ENCODE measurements at regions not wholly inside any gene's neighbourhood (a gene's known extent, or its start where the extent isn't known, plus 50 kb on each side); places are given as distances from the start of the nearest gene placed in this dataset.

DNA sequence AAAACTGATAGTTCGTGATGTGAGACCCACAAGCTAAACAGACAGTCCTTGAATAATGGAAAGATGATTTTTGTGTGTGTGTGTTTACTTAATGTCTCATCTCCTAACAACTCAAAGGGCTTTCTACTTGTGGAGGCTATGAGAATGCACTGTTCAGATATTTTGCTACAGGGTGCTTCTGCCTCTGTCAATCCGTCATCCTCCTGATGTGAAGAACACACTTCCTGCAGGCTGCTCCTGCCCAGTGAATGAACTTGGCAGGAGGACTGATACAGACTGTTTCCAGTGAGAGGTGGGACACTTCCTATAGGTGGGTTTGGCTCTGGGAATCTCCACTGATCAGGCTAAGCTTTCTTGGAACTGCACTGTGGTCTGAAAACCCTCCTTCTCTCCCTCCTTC, 168.4 kb upstream of the STARD13 start:
- DNase-seq (ENCODE audit: low read depth, low spot score), result no peak
- no peaks in the 10 kb centered on the region for H3K36me3 ChIP-seq (ENCODE audit: insufficient read depth, low read length)
- H3K9me3 ChIP-seq (ENCODE audit: low read depth, low read length), result no peaks in the 10 kb centered on the region; the same call in 1 of the 2 replicates
- TF ChIP-seq FOXP2 (optimal IDR thresholded peaks at IDR 0.05; ENCODE audit: control extremely low read depth, extremely low read length, insufficient read depth) (no peak), EZH2 (IDR thresholded peaks at IDR 0.05) (no peak), POLR2AphosphoS5 (IDR thresholded peaks at IDR 0.05; ENCODE audit: borderline replicate concordance, low read depth, low read length) (no peak)
- no peak overlapping the region for H3K27ac ChIP-seq
- H3K4me3 ChIP-seq, result no peak overlapping the region
- H3K9ac ChIP-seq (ENCODE audit: insufficient read length), result no peak overlapping the region

DNA sequence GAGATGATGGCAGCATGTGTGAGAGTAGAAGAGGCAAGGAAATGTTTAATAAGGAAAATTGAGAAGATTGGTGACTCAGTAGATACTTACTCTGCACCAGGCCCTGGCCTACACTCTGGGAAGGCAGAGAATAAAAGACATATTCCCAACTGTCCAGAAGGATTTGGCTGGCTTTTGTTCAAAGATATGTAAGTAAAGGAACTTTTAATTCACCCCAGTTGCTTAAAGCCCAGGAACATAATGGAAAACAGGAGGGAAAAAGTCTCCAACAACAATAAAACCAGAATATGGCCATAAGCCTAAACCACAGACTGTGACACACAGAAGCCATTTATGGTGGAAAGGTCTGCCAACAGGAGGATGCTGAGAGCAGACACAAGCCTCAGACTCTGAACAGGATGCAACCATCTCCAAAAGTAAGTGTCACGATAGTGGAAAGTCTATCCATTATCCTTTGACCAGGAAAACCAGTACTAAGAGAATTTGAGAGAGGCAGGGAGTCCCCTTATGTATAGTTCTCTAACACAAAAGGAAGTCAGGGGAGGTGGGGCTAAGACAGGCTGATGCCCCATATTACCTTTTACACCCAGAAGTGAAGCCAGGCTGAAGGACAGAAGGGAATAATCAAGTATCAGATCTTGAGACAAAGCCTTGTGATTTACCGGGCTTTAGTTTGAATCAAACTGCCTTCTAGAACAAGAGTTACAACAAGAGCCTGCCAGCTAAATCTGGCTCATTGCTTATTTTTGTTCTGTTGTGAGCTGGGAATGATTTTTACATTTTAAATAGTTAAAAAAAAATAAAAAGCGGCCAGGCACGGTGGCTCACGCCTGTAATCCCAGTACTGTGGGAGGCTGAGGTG, 169.5 kb upstream of the STARD13 start:
- Histone ChIP-seq H3K36me3 (ENCODE audit: insufficient read depth, low read length) (no peaks in the 10 kb centered on the region), H3K9ac (ENCODE audit: insufficient read length) (no peak overlapping the region), H3K4me3 (no peak overlapping the region), H3K9me3 (ENCODE audit: low read depth, low read length) (no peaks in the 10 kb centered on the region; the same call in 1 of the 2 replicates), H3K27ac (no peak overlapping the region)
- DNase-seq (ENCODE audit: low read depth, low spot score), result no peak
- TF ChIP-seq FOXP2 (optimal IDR thresholded peaks at IDR 0.05; ENCODE audit: control extremely low read depth, extremely low read length, insufficient read depth) (no peak), POLR2AphosphoS5 (IDR thresholded peaks at IDR 0.05; ENCODE audit: borderline replicate concordance, low read depth, low read length) (no peak), EZH2 (IDR thresholded peaks at IDR 0.05) (no peak)

DNA sequence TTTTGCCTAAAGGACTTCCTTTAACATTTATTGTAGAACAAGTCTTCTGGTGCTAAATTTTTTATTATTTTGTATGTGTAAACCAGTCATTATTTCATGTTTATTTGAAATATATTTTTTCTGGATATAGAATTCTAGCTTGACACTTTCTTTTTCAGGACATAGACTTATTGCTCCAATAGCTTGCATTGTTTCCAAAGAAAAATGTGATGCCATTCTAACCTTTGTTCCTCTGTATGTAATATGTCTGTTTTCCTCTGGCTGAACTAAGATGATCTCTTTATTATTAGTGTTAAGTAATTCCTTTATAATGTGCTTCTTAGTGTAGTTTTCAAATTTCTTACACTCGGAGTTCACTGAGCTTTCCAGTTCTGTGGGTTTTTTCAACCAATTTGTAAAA, 174.1 kb upstream of the STARD13 start:
- no peak overlapping the region for H3K27ac ChIP-seq
- no peak overlapping the region for H3K4me3 ChIP-seq
- H3K36me3 ChIP-seq (ENCODE audit: insufficient read depth, low read length), result no peaks in the 10 kb centered on the region
- H3K9me3 ChIP-seq (ENCODE audit: low read depth, low read length), result no peaks in the 10 kb centered on the region; the same call in 1 of the 2 replicates
- no peak for TF ChIP-seq POLR2AphosphoS5 (IDR thresholded peaks at IDR 0.05; ENCODE audit: borderline replicate concordance, low read depth, low read length)
- no peak for TF ChIP-seq EZH2 (IDR thresholded peaks at IDR 0.05)
- TF ChIP-seq FOXP2 (optimal IDR thresholded peaks at IDR 0.05; ENCODE audit: control extremely low read depth, extremely low read length, insufficient read depth), result no peak
- no peak overlapping the region for H3K9ac ChIP-seq (ENCODE audit: insufficient read length)
- DNase-seq (ENCODE audit: low read depth, low spot score), result no peak

DNA sequence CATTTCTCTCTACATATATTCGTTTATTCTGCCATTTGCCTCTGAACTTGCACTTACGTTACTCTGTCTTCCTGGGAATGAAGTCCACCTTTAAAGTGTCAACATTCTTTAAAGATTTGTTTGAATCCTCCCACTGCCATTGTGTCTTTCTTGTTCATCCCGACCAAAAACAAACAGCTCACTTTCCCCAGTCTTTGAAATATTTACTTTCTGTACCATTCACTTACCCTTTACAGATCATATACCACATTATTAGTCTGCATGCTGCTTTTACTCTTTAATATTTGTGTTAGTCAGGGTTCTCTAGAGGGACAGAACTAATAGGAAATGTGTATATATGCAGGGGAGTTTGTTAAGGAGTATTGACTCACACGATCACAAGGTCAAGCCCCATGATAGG, 176.6 kb upstream of the STARD13 start:
- H3K9me3 ChIP-seq (ENCODE audit: low read depth, low read length), result no peaks in the 10 kb centered on the region; the same call in 1 of the 2 replicates
- no peak overlapping the region for H3K9ac ChIP-seq (ENCODE audit: insufficient read length)
- H3K27ac ChIP-seq, result no peak overlapping the region
- TF ChIP-seq POLR2AphosphoS5 (IDR thresholded peaks at IDR 0.05; ENCODE audit: borderline replicate concordance, low read depth, low read length) (no peak), EZH2 (IDR thresholded peaks at IDR 0.05) (no peak), FOXP2 (optimal IDR thresholded peaks at IDR 0.05; ENCODE audit: control extremely low read depth, extremely low read length, insufficient read depth) (no peak)
- no peak for DNase-seq (ENCODE audit: low read depth, low spot score)
- no peak overlapping the region for H3K4me3 ChIP-seq
- H3K36me3 ChIP-seq (ENCODE audit: insufficient read depth, low read length), result no peaks in the 10 kb centered on the region

DNA sequence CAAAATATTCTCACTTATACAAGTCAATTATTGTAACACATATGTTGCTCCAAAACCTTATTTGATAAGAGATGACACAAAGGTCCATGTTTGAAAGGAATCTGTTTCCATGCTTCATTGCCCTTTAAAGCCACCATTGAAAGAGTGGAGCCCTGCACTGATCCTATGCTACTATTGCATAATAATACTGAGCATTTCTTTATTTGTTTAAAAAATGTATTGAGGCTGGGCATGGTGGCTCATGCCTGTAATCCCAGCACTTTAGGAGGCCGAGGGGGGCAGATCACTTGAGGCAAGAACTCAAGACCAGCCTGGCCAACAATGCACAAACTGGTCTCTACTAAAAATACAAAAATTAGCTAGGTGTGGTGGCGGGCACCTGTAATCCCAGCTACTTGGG, 178.8 kb upstream of the STARD13 start:
- DNase-seq (ENCODE audit: low read depth, low spot score), result no peak
- Histone ChIP-seq H3K4me3 (no peak overlapping the region), H3K9ac (ENCODE audit: insufficient read length) (no peak overlapping the region), H3K36me3 (ENCODE audit: insufficient read depth, low read length) (no peaks in the 10 kb centered on the region), H3K9me3 (ENCODE audit: low read depth, low read length) (no peaks in the 10 kb centered on the region; the same call in 1 of the 2 replicates), H3K27ac (no peak overlapping the region)
- no peak for TF ChIP-seq POLR2AphosphoS5 (IDR thresholded peaks at IDR 0.05; ENCODE audit: borderline replicate concordance, low read depth, low read length)
- no peak for TF ChIP-seq FOXP2 (optimal IDR thresholded peaks at IDR 0.05; ENCODE audit: control extremely low read depth, extremely low read length, insufficient read depth)
- TF ChIP-seq EZH2 (IDR thresholded peaks at IDR 0.05), result no peak

DNA sequence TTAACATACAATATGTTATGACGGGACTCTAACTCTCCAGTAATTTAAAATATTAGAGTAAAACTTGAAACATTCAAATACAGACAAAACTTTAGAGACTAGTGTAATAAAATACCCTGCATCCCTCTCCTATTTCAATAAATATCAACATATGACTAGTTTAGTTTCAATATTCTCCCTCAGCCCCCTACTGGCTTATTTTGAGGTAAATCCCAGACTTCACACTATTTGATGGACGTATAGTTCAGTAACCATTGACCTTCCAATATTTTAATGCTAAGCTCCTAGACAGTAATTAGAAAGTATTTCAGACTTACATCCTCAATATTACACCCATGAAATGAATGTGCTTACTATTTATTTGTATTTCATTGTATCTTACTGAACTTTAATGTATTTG, 180.7 kb upstream of the STARD13 start:
- Histone ChIP-seq H3K4me3 (no peak overlapping the region), H3K27ac (no peak overlapping the region), H3K9ac (ENCODE audit: insufficient read length) (no peak overlapping the region), H3K9me3 (ENCODE audit: low read depth, low read length) (no peaks in the 10 kb centered on the region), H3K36me3 (ENCODE audit: insufficient read depth, low read length) (no peaks in the 10 kb centered on the region)
- TF ChIP-seq FOXP2 (optimal IDR thresholded peaks at IDR 0.05; ENCODE audit: control extremely low read depth, extremely low read length, insufficient read depth) (no peak), POLR2AphosphoS5 (IDR thresholded peaks at IDR 0.05; ENCODE audit: borderline replicate concordance, low read depth, low read length) (no peak), EZH2 (IDR thresholded peaks at IDR 0.05) (no peak)
- no peak for DNase-seq (ENCODE audit: low read depth, low spot score)

DNA sequence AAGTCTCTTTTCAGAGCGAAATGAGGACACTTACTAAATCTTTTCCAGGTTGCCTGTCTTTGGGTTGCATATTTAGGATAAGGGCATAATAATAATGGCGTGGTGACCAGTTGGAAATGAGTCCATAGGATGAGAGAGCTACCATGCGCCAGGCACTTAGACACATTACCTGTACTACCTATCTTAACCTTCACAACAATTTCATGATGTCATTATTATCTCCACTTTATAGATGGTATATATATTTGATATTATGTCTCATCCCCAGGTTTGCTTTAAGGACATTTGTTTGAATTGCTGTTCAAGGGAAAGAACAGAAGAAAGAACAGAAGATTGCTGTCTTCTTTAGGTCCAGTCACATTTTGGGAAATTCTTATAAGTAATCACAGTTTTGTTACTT, 182.0 kb upstream of the STARD13 start:
- Histone ChIP-seq H3K4me3 (no peak overlapping the region), H3K36me3 (ENCODE audit: insufficient read depth, low read length) (no peaks in the 10 kb centered on the region), H3K9me3 (ENCODE audit: low read depth, low read length) (no peaks in the 10 kb centered on the region), H3K27ac (no peak overlapping the region), H3K9ac (ENCODE audit: insufficient read length) (no peak overlapping the region)
- DNase-seq (ENCODE audit: low read depth, low spot score), result no peak
- no peak for TF ChIP-seq EZH2 (IDR thresholded peaks at IDR 0.05)
- no peak for TF ChIP-seq POLR2AphosphoS5 (IDR thresholded peaks at IDR 0.05; ENCODE audit: borderline replicate concordance, low read depth, low read length)
- TF ChIP-seq FOXP2 (optimal IDR thresholded peaks at IDR 0.05; ENCODE audit: control extremely low read depth, extremely low read length, insufficient read depth), result no peak

DNA sequence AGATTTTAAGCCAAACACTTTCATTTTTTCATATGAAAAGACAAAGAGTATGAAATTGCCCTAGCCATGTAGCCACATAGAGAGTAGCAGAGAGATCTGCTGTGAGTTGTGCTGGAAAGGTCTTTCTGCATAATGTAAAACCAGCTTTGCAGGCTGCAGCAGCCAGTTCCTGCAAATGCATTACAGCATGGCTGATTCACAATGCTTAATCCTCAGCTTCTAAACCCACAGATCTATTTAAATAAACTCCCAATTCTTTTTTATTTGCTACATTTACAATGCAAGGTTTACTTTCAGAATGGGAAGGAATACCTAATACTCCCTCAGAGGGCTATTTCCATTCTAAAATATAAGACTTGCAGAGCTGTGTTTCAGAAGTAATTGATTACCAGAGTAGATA, 185.6 kb upstream of the STARD13 start:
- no peak for DNase-seq (ENCODE audit: low read depth, low spot score)
- no peak overlapping the region for H3K4me3 ChIP-seq
- H3K9me3 ChIP-seq (ENCODE audit: low read depth, low read length), result no peaks in the 10 kb centered on the region
- TF ChIP-seq POLR2AphosphoS5 (IDR thresholded peaks at IDR 0.05; ENCODE audit: borderline replicate concordance, low read depth, low read length) (no peak), EZH2 (IDR thresholded peaks at IDR 0.05) (no peak), FOXP2 (optimal IDR thresholded peaks at IDR 0.05; ENCODE audit: control extremely low read depth, extremely low read length, insufficient read depth) (no peak)
- H3K9ac ChIP-seq (ENCODE audit: insufficient read length), result no peak overlapping the region
- no peak overlapping the region for H3K27ac ChIP-seq
- H3K36me3 ChIP-seq (ENCODE audit: insufficient read depth, low read length), result no peaks in the 10 kb centered on the region

All from SK-N-MC (cell line).